RWPE1 (cell line): ENCODE measurements at regions not wholly inside any gene's neighbourhood (a gene's known extent, or its start where the extent isn't known, plus 50 kb on each side); places are given as distances from the start of the nearest gene placed in this dataset.

ENCODE experiments used
- CTCF ChIA-PET: fragments of 350-600 bp; sonication (Branson Sonifier 250); formaldehyde crosslinking; extraction: SDS; loops from one replicate; lab custom pipeline; 2021; lab: Yijun Ruan, JAX
- POLR2A ChIA-PET: fragments of 400-600 bp; formaldehyde crosslinking; extraction: SDS; loops from one replicate; lab custom pipeline; 2020; ENCODE audit warnings: antibody characterized with exemption; ENCODE audit not compliant: low non-redundant PET; lab: Yijun Ruan, JAX
- DNase-seq: peaks from one replicate; pipeline ENCODE4 v3.0.0; 2012; ENCODE audit warnings: low spot score
- H3K27ac ChIP-seq: fragments of 450-650 bp; 2 replicates; pipeline ENCODE4 v1.5.1; 2017
- TF ChIP-seq, protein P1 (sequence below): fragments of 450-650 bp; conservative IDR thresholded peaks from 2 replicates; pipeline ENCODE4 v1.5.1; 2017; ENCODE audit warnings: low read depth, mild to moderate bottlenecking

DNA sequence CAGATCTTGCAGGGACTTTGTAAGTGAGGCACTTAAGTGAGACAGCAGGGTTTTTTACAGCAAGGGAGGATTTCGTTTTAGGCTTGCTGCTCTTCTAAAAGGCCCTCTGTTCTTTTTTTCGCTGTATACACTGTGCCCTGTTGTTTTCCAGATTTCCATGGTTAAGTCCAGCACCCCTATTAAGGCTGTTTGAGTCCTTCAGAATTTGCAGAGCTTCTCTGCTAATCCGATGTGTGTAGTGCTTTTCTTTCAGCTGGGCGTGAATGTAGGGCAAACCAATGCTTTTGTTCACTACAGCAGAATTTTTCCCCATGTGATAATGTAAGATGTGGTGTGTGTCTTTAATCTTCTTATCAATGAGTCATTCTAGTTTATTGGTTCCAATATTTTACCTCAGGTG lies 200.5 kb upstream of the RREB1 start:
- ChIA-PET CTCF (no interaction called here), POLR2A (no interaction called here)
- TF ChIP-seq, protein P1, sequence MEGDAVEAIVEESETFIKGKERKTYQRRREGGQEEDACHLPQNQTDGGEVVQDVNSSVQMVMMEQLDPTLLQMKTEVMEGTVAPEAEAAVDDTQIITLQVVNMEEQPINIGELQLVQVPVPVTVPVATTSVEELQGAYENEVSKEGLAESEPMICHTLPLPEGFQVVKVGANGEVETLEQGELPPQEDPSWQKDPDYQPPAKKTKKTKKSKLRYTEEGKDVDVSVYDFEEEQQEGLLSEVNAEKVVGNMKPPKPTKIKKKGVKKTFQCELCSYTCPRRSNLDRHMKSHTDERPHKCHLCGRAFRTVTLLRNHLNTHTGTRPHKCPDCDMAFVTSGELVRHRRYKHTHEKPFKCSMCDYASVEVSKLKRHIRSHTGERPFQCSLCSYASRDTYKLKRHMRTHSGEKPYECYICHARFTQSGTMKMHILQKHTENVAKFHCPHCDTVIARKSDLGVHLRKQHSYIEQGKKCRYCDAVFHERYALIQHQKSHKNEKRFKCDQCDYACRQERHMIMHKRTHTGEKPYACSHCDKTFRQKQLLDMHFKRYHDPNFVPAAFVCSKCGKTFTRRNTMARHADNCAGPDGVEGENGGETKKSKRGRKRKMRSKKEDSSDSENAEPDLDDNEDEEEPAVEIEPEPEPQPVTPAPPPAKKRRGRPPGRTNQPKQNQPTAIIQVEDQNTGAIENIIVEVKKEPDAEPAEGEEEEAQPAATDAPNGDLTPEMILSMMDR = no peak
- DNase-seq = no peak
- H3K27ac ChIP-seq = no peak overlapping the region

DNA sequence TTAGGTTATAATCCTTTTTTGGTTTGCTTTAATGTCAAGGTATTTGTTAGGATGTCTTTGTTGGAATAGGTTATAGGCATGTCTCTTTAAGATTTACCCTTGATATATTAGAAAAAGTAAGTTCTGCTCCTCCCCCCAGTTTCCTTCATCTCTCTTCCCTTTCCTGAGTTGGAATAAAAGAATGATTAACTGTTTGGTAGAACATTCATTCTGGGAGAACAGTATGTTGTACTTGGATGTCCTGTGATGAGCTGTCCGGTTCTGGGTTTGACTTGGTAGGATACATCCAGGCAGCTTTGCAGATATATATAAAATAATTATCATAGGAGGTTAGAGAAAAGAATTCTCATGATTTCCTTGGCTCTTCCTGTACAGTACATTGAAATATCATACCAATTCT lies 199.6 kb upstream of the RREB1 start:
- H3K27ac ChIP-seq = no peak overlapping the region
- DNase-seq = no peak
- ChIA-PET POLR2A (no interaction called here), CTCF (no interaction called here)
- TF ChIP-seq, protein P1 = no peak

DNA sequence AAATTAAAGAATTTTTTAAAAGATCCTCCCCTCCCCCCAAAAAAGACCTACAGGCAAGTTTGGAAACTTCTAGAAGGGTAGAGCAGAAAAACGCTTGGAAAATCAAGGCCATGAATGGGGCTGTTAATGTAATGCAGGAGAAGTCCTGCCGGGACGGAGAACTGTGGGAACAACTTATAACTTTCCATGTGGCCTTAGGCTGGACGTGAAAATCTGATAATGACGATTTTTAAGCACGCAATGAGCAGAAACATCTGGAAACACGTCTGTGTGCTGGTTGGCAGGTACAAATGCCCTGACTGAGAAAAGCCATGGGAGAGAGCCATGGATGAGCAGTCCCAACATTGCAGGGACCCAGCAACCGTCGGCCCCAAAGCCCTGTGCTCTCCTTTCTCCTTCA lies 198.7 kb upstream of the RREB1 start:
- ChIA-PET POLR2A (no interaction called here), CTCF (no interaction called here)

DNA sequence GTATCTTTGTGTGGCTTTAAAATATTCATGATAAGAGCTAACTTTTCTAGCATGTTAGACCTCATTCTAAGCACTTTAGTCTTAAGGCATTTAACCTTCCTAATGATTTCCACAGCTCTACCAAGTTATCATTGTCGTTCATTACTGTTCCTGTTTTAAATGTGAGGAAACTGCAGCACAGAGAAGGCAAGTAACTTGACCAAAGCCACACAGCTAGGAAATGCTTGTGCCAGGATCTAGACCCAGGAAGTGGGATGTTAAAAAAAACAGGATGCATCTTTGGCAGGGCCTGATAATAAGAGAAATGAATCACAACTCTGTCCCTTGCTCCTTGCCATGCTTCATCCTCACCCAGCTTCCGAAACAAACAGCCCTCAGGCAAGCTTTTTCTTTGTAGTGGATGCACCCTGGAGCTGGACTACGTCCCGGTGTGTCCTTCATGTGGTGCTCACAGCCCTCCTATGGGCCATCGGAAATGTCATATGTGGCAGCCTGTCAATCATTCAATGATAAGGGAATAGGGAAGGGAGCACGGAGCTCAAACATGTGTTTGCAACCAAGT lies 196.9 kb upstream of the RREB1 start:
- TF ChIP-seq, protein P1 = no peak
- POLR2A ChIA-PET = no interaction called here
- CTCF ChIA-PET = no interaction called here
- DNase-seq = no peak
- H3K27ac ChIP-seq = no peak overlapping the region

More for the DNA sequence above, 198.7 kb upstream of the RREB1 start:
- no peak overlapping the region for H3K27ac ChIP-seq
- no peak for DNase-seq
- TF ChIP-seq, protein P1 = no peak

DNA sequence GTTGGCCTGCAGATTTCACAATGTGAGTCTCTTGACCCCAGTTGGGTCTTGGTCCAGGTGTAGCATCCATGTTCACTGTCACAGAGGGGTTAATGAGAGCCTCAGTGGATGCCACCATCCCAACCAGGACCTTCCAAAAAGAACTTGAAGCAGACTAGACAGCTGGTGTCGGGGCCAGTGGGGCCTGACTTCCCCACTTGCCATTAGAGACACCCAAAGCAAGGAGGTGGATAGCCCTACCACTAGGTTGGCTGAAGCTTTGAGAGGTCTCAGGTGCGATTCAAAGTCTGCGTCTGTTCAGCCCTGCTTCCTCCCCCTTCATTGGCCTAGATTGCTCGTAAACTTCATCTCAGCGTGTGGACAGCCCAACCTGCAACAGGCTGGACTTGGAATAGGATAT lies 196.4 kb upstream of the RREB1 start:
- DNase-seq = no peak
- TF ChIP-seq, protein P1 = no peak
- H3K27ac ChIP-seq = no peak overlapping the region
- ChIA-PET POLR2A (no interaction called here), CTCF (no interaction called here)

DNA sequence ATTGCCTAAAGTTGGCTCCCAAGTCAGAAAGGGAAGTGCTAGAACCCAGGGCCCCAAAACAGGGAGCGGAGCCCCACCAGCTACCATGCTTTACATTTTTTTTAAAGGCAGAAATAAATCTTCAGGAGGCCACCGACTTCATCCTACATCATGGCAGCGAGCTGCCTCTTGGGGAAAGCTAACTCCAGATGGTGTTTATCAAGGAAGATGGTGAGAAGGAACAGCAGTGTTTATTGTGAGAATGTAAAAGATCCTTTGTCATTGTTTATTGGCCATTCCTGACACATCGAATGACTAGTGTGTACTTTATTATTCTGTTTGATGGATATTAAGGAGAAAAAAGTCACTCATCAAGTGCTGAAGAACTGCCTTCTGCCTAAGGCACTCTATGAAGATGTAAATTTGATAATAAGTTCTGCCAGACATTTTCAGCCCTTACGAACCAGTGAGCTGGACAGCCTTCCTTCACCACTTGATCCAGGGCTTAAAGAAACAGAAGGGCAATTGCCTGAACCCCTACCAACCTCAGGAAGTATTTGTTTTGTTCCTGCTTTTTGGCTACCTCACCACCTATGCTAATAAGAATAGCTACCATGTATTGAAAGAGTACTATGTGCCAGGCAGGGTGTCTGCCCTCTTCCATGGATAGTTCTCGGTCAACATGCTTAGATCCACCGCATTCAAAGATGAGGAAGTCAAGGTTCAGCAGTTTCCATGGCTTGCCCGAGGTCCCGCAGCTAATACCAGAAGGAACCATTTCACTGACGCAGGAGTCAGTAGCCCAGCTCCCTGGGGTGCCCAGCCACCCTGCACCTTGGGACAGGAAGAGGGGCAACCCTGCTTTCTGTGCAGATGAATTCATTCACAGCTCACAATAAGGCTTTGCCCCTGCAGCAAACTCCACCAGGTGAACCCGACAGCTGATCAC lies 194.7 kb upstream of the RREB1 start:
- no peak overlapping the region for H3K27ac ChIP-seq
- CTCF ChIA-PET = no interaction called here
- POLR2A ChIA-PET = no interaction called here
- TF ChIP-seq, protein P1 = no peak
- DNase-seq = no peak
